Cerebellar cortex (tissue), 1 donor: ENCODE measurements at regions not wholly inside any gene's neighbourhood (a gene's known extent, or its start where the extent isn't known, plus 50 kb on each side); places are given as distances from the start of the nearest gene placed in this dataset.
"Not testable (repeated sequence)": the region's sequence is repeated elsewhere in the genome, so short reads cannot be mapped to it uniquely, and the experiment has no call there.

Source experiments
- DNase-seq: peaks from one replicate; pipeline ENCODE4 v3.0.0-alpha.2; 2015; ENCODE audit warnings: low spot score

- DNase-seq, result no peak
Measured at GRCh38 chr20:19897891-19898290, 119.3 kb upstream of the NAA20 start.

- no peak for DNase-seq
Measured at GRCh38 chr20:19901226-19901625, 115.9 kb upstream of the NAA20 start.

- no peak for DNase-seq
Measured at GRCh38 chr20:19903168-19903811, 113.9 kb upstream of the NAA20 start.

- DNase-seq, result no peak
Measured at GRCh38 chr20:19907326-19908056, 109.7 kb upstream of the NAA20 start.

GRCh38 chr20:19908576-19908975, 108.6 kb upstream of the NAA20 start:
- no peak for DNase-seq

- DNase-seq, result no peak
Measured at GRCh38 chr20:19909725-19910124, 107.4 kb upstream of the NAA20 start.

GRCh38 chr20:19911810-19912382, 105.3 kb upstream of the NAA20 start:
- DNase-seq, result no peak

GRCh38 chr20:19913349-19913748, 103.8 kb upstream of the NAA20 start:
- DNase-seq, result no peak

GRCh38 chr20:19913927-19914614, 103.1 kb upstream of the NAA20 start:
- no peak for DNase-seq

GRCh38 chr20:19915111-19915798, 101.9 kb upstream of the NAA20 start:
- no peak for DNase-seq

- DNase-seq, result peak; percentile 7
Measured at GRCh38 chr20:19916531-19917485, 100.4 kb upstream of the NAA20 start.

GRCh38 chr20:19918965-19919329, 98.2 kb upstream of the NAA20 start:
- no peak for DNase-seq

- no peak for DNase-seq
Measured at GRCh38 chr20:19920381-19921138, 96.6 kb upstream of the NAA20 start.

GRCh38 chr20:19921284-19921793, 95.8 kb upstream of the NAA20 start:
- DNase-seq, result no peak

- not testable (repeated sequence) for DNase-seq
Measured at GRCh38 chr20:19921829-19922228, 95.3 kb upstream of the NAA20 start.

GRCh38 chr20:19922716-19923115, 94.4 kb upstream of the NAA20 start:
- DNase-seq, result no peak

- DNase-seq, result no peak
Measured at GRCh38 chr20:19923762-19924161, 93.4 kb upstream of the NAA20 start.

GRCh38 chr20:19924255-19924654, 92.9 kb upstream of the NAA20 start:
- DNase-seq, result no peak

GRCh38 chr20:19926591-19926990, 90.6 kb upstream of the NAA20 start:
- no peak for DNase-seq
